SK-N-SH treated with all-trans-retinoic acid at 6 μM for 48 hours (cell line): ENCODE measurements at regions not wholly inside any gene's neighbourhood (a gene's known extent, or its start where the extent isn't known, plus 50 kb on each side); places are given as distances from the start of the nearest gene placed in this dataset.

ENCODE experiments used
- ARNTL ChIP-seq: fragments of 450-650 bp; formaldehyde crosslinking; IDR thresholded peaks from 2 replicates; pipeline ENCODE4 v1.5.0; 2020; ENCODE audit warnings: low read depth, mild to moderate bottlenecking, moderate library complexity, borderline replicate concordance
- ESRRG ChIP-seq: fragments of 250-450 bp; sonication (Bioruptor Pico); IDR thresholded peaks from 2 replicates; pipeline ENCODE4 v1.6.1; 2021; ENCODE audit warnings: mild to moderate bottlenecking
- GLIS3 ChIP-seq: fragments of 250-450 bp; sonication (Bioruptor Pico); IDR thresholded peaks from 2 replicates; pipeline ENCODE4 v1.5.0; 2020; ENCODE audit warnings: mild to moderate bottlenecking, moderate library complexity
- OSR1 ChIP-seq: fragments of 250-450 bp; sonication (Bioruptor Pico); IDR thresholded peaks from 2 replicates; pipeline ENCODE4 v1.8.0; 2022; ENCODE audit warnings: moderate library complexity, mild to moderate bottlenecking, inconsistent platforms
- RARB ChIP-seq: fragments of 250-450 bp; sonication (Bioruptor Pico); IDR thresholded peaks from 2 replicates; pipeline ENCODE4 v1.8.0; 2021; ENCODE audit warnings: mild to moderate bottlenecking, moderate library complexity
- TCF4 ChIP-seq: fragments of 250-450 bp; sonication (Bioruptor Pico); IDR thresholded peaks from 2 replicates; pipeline ENCODE4 v1.8.0; 2021; ENCODE audit warnings: mild to moderate bottlenecking, moderate library complexity, borderline replicate concordance
- ZNF565 ChIP-seq: fragments of 450-650 bp; formaldehyde crosslinking; conservative IDR thresholded peaks from 2 replicates; pipeline ENCODE4 v1.5.0; 2020; ENCODE audit warnings: low read depth, mild to moderate bottlenecking, moderate library complexity
- TF ChIP-seq, protein P1 (sequence below): fragments of 250-450 bp; sonication (Bioruptor Pico); IDR thresholded peaks from 2 replicates; pipeline ENCODE4 v1.8.0; 2020; ENCODE audit warnings: mild to moderate bottlenecking, moderate library complexity, borderline replicate concordance
- TF ChIP-seq, protein P2 (sequence below): fragments of 250-450 bp; sonication (Bioruptor Pico); IDR thresholded peaks from 2 replicates; pipeline ENCODE4 v1.5.1; 2021; ENCODE audit warnings: mild to moderate bottlenecking, moderate library complexity

- no peak for TF ChIP-seq ARNTL
- no peak for TF ChIP-seq RARB (CRISPR knock-in tag)
- TF ChIP-seq, protein P1, sequence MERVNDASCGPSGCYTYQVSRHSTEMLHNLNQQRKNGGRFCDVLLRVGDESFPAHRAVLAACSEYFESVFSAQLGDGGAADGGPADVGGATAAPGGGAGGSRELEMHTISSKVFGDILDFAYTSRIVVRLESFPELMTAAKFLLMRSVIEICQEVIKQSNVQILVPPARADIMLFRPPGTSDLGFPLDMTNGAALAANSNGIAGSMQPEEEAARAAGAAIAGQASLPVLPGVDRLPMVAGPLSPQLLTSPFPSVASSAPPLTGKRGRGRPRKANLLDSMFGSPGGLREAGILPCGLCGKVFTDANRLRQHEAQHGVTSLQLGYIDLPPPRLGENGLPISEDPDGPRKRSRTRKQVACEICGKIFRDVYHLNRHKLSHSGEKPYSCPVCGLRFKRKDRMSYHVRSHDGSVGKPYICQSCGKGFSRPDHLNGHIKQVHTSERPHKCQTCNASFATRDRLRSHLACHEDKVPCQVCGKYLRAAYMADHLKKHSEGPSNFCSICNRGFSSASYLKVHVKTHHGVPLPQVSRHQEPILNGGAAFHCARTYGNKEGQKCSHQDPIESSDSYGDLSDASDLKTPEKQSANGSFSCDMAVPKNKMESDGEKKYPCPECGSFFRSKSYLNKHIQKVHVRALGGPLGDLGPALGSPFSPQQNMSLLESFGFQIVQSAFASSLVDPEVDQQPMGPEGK (CRISPR knock-in tag) = no peak
- TF ChIP-seq OSR1 (CRISPR knock-in tag) = no peak
- no peak for TF ChIP-seq ESRRG
- TF ChIP-seq GLIS3 (CRISPR knock-in tag) = no peak
- no peak for TF ChIP-seq TCF4
- TF ChIP-seq, protein P2, sequence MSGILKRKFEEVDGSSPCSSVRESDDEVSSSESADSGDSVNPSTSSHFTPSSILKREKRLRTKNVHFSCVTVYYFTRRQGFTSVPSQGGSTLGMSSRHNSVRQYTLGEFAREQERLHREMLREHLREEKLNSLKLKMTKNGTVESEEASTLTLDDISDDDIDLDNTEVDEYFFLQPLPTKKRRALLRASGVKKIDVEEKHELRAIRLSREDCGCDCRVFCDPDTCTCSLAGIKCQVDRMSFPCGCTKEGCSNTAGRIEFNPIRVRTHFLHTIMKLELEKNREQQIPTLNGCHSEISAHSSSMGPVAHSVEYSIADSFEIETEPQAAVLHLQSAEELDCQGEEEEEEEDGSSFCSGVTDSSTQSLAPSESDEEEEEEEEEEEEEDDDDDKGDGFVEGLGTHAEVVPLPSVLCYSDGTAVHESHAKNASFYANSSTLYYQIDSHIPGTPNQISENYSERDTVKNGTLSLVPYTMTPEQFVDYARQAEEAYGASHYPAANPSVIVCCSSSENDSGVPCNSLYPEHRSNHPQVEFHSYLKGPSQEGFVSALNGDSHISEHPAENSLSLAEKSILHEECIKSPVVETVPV (CRISPR knock-in tag) = no peak
- TF ChIP-seq ZNF565 (CRISPR knock-in tag) = no peak
Measured at GRCh38 chr5:135182675-135183074, 148.6 kb upstream of the PITX1 start.
